Skeletal muscle cell (primary cell): ENCODE measurements at regions not wholly inside any gene's neighbourhood (a gene's known extent, or its start where the extent isn't known, plus 50 kb on each side); places are given as distances from the start of the nearest gene placed in this dataset.

ENCODE experiments used
- DNase-seq: peaks from one replicate; pipeline ENCODE4 v3.0.0-alpha.2; 2010; ENCODE audit warnings: low read depth
- H3K4me3 ChIP-seq: 2 replicates; pipeline ENCODE4 v1.5.1; 2011; ENCODE audit warnings: low read depth, mild to moderate bottlenecking, control low read depth, low read length, moderate library complexity

- H3K4me3 ChIP-seq = no peak overlapping the region
- DNase-seq = no peak
Observed at GRCh38 chr11:57097149-57097548, 84.6 kb upstream of the LRRC55 start.

GRCh38 chr11:57098191-57098590, 83.6 kb upstream of the LRRC55 start:
- DNase-seq = no peak
- H3K4me3 ChIP-seq = no peak overlapping the region

- no peak for DNase-seq
Observed at GRCh38 chr11:57100638-57101331, 81.0 kb upstream of the LRRC55 start.

GRCh38 chr11:57103899-57104605, 77.7 kb upstream of the LRRC55 start:
- DNase-seq = no peak
- no peak overlapping the region for H3K4me3 ChIP-seq

More at GRCh38 chr11:57100638-57101331, 81.0 kb upstream of the LRRC55 start:
- H3K4me3 ChIP-seq = no peak overlapping the region

GRCh38 chr11:57109331-57109730, 72.4 kb upstream of the LRRC55 start:
- DNase-seq = no peak
- no peak overlapping the region for H3K4me3 ChIP-seq

- H3K4me3 ChIP-seq = no peak overlapping the region
- no peak for DNase-seq
Observed at GRCh38 chr11:57111619-57112018, 70.1 kb upstream of the LRRC55 start.

- peak; percentile 13 for DNase-seq
- H3K4me3 ChIP-seq = no peak overlapping the region
Observed at GRCh38 chr11:57116654-57117053, 65.1 kb upstream of the LRRC55 start.

GRCh38 chr11:57120192-57120965, 61.4 kb upstream of the LRRC55 start:
- H3K4me3 ChIP-seq = no peak overlapping the region
- DNase-seq = no peak

- no peak overlapping the region for H3K4me3 ChIP-seq
- DNase-seq = no peak
Observed at GRCh38 chr11:57121996-57122395, 59.8 kb upstream of the LRRC55 start.

- H3K4me3 ChIP-seq = no peak overlapping the region
- no peak for DNase-seq
Observed at GRCh38 chr11:57123590-57123989, 58.2 kb upstream of the LRRC55 start.

- DNase-seq = no peak
- H3K4me3 ChIP-seq = no peak overlapping the region
Observed at GRCh38 chr11:57124505-57124904, 57.2 kb upstream of the LRRC55 start.

- H3K4me3 ChIP-seq = no peak overlapping the region
- no peak for DNase-seq
Observed at GRCh38 chr11:57124917-57125316, 56.8 kb upstream of the LRRC55 start.

GRCh38 chr11:57126766-57127400, 54.9 kb upstream of the LRRC55 start:
- no peak overlapping the region for H3K4me3 ChIP-seq

GRCh38 chr11:57131080-57131790, 50.5 kb upstream of the LRRC55 start:
- no peak for DNase-seq

More at GRCh38 chr11:57126766-57127400, 54.9 kb upstream of the LRRC55 start:
- DNase-seq = no peak

More at GRCh38 chr11:57131080-57131790, 50.5 kb upstream of the LRRC55 start:
- no peak overlapping the region for H3K4me3 ChIP-seq
